ENCODE measurements at regions not wholly inside any gene's neighbourhood (a gene's known extent, or its start where the extent isn't known, plus 50 kb on each side); places are given as distances from the start of the nearest gene placed in this dataset.
A peak's percentile ranks its signal among the peaks of the same experiment; 100 is the strongest.

- Mint-ChIP-seq H3K4me1 (ENCODE audit: insufficient read depth, unreplicated experiment) (no peaks in the 10 kb centered on the region), H3K9me3 (ENCODE audit: unreplicated experiment) (peaks cover 13% of the 10 kb centered on the region), H3K36me3 (ENCODE audit: insufficient read depth, unreplicated experiment) (no peaks in the 10 kb centered on the region), H3K4me3 (ENCODE audit: unreplicated experiment) (no peak overlapping the region), H3K27ac (ENCODE audit: low read depth, unreplicated experiment) (no peak overlapping the region), H3K27me3 (ENCODE audit: insufficient read depth, unreplicated experiment) (no peaks in the 10 kb centered on the region)
- POLR2A ChIA-PET: interaction anchor here (0.6 kb wide), 1 partner anchor 77 kb away, joined by 3 read pairs; no protein-coding TSS in a partner anchor
- CTCF ChIA-PET: interaction anchor here (0.7 kb wide), 1 partner anchor 146 kb away, joined by 3 read pairs; no protein-coding TSS in a partner anchor
- no peak for DNase-seq (ENCODE audit: unreplicated experiment)
- no peak for TF ChIP-seq CTCF (IDR thresholded peaks at IDR 0.05; ENCODE audit: unreplicated experiment)
- intact Hi-C loops (cut with micrococcal nuclease): no loop called here
- no TSS peak for BruUV-seq (replicated peaks)
These were observed 318.1 kb upstream of the B3GAT1 start for GRCh38 chr11:134730101-134730500.

- no peaks in the 10 kb centered on the region for H3K27me3 Mint-ChIP-seq (ENCODE audit: insufficient read depth, unreplicated experiment)
- no TSS peak for BruUV-seq (replicated peaks)
- TF ChIP-seq CTCF (IDR thresholded peaks at IDR 0.05; ENCODE audit: unreplicated experiment): no peak
- H3K4me3 Mint-ChIP-seq (ENCODE audit: unreplicated experiment): no peak overlapping the region
- H3K27ac Mint-ChIP-seq (ENCODE audit: low read depth, unreplicated experiment): no peak overlapping the region
- H3K9me3 Mint-ChIP-seq (ENCODE audit: unreplicated experiment): peaks cover 22% of the 10 kb centered on the region
- no peaks in the 10 kb centered on the region for H3K4me1 Mint-ChIP-seq (ENCODE audit: insufficient read depth, unreplicated experiment)
- peaks cover under 1% of the 10 kb centered on the region for H3K36me3 Mint-ChIP-seq (ENCODE audit: insufficient read depth, unreplicated experiment)
- CTCF ChIA-PET: no interaction called here
- POLR2A ChIA-PET: no interaction called here
- intact Hi-C loops (cut with micrococcal nuclease): no loop called here
- DNase-seq (ENCODE audit: unreplicated experiment): no peak
These were observed 316.1 kb upstream of the B3GAT1 start for GRCh38 chr11:134728186-134728585.

- Mint-ChIP-seq H3K4me3 (ENCODE audit: unreplicated experiment) (no peak overlapping the region), H3K9me3 (ENCODE audit: unreplicated experiment) (peaks cover 28% of the 10 kb centered on the region), H3K27me3 (ENCODE audit: insufficient read depth, unreplicated experiment) (no peaks in the 10 kb centered on the region), H3K36me3 (ENCODE audit: insufficient read depth, unreplicated experiment) (peaks cover 6% of the 10 kb centered on the region), H3K4me1 (ENCODE audit: insufficient read depth, unreplicated experiment) (no peaks in the 10 kb centered on the region), H3K27ac (ENCODE audit: low read depth, unreplicated experiment) (no peak overlapping the region)
- intact Hi-C loops (cut with micrococcal nuclease): no loop called here
- no peak for DNase-seq (ENCODE audit: unreplicated experiment)
- CTCF ChIA-PET: no interaction called here
- BruUV-seq (replicated peaks): no TSS peak
- TF ChIP-seq CTCF (IDR thresholded peaks at IDR 0.05; ENCODE audit: unreplicated experiment): no peak
- POLR2A ChIA-PET: no interaction called here
These were observed 315.6 kb upstream of the B3GAT1 start for GRCh38 chr11:134727636-134728035.

GRCh38 chr11:134727204-134727603, 315.2 kb upstream of the B3GAT1 start:
- no peak overlapping the region for H3K4me3 Mint-ChIP-seq (ENCODE audit: unreplicated experiment)
- H3K4me1 Mint-ChIP-seq (ENCODE audit: insufficient read depth, unreplicated experiment): no peaks in the 10 kb centered on the region
- peak; percentile 3 for DNase-seq (ENCODE audit: unreplicated experiment)
- H3K9me3 Mint-ChIP-seq (ENCODE audit: unreplicated experiment): peaks cover 29% of the 10 kb centered on the region
- intact Hi-C loops (cut with micrococcal nuclease): no loop called here
- H3K36me3 Mint-ChIP-seq (ENCODE audit: insufficient read depth, unreplicated experiment): peaks cover 6% of the 10 kb centered on the region
- H3K27me3 Mint-ChIP-seq (ENCODE audit: insufficient read depth, unreplicated experiment): no peaks in the 10 kb centered on the region
- H3K27ac Mint-ChIP-seq (ENCODE audit: low read depth, unreplicated experiment): no peak overlapping the region
- ChIA-PET CTCF (interaction anchor here (0.7 kb wide), 2 partner anchors 215 to 346 kb away, joined by 3 read pairs; no protein-coding TSS in a partner anchor), POLR2A (no interaction called here)
- no TSS peak for BruUV-seq (replicated peaks)
- TF ChIP-seq CTCF (IDR thresholded peaks at IDR 0.05; ENCODE audit: unreplicated experiment): no peak

All from MCF 10A (cell line).